ENCODE measurements at regions not wholly inside any gene's neighbourhood (a gene's known extent, or its start where the extent isn't known, plus 50 kb on each side); places are given as distances from the start of the nearest gene placed in this dataset.
"Not testable (repeated sequence)": the region's sequence is repeated elsewhere in the genome, so short reads cannot be mapped to it uniquely, and the experiment has no call there.

GRCh38 chr19:14328406-14328805, 52.8 kb upstream of the ADGRE5 start:
- DNase-seq, result no peak
- intact Hi-C loops (cut with DNase I), result no loop called here
- 81% methylated on average over 6 of the region's 6 CpGs; no CpG with 5 or more reads in 1 of the 2 donors for WGBS, 2 donors

DNA sequence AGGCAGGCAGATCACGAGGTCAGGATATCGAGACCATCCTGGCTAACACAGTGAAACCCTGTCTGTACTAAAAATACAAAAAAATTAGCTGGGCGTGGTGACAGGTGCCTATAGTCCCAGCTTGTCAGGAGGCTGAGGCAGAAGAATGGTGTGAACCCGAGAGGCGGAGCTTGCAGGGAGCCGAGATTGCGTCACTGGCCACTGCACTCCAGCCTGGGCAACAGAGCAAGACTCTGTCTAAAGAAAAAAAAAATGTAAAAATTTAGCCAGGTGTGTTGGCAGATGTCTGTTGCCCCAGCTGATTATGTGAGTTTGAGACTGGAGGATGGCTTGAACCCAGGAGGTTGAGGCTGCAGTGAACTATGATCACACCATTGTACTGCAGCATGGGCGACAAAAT, 54.2 kb upstream of the ADGRE5 start:
- intact Hi-C loops (cut with DNase I); H3K36me3 ChIP-seq (replicated peaks in 1 of 2; ENCODE audit: insufficient read depth in 1 of 2, low read depth in 2 of 2); H3K27me3 ChIP-seq; H3K9me3 ChIP-seq; ATAC-seq; H3K4me3 ChIP-seq; H3K4me1 ChIP-seq; DNase-seq; H3K27ac ChIP-seq: not testable (repeated sequence)
- 70 to 71% methylated on average over 8 of the region's 8 CpGs for WGBS, 2 donors

More at GRCh38 chr19:14328406-14328805, 52.8 kb upstream of the ADGRE5 start:
- no peak overlapping the region for H3K27ac ChIP-seq
- no peaks in the 10 kb centered on the region for H3K9me3 ChIP-seq
- no peak for ATAC-seq
- no peak overlapping the region for H3K4me3 ChIP-seq
- peaks cover 2% of the 10 kb centered on the region for H3K4me1 ChIP-seq
- no peak for TF ChIP-seq POLR2A (IDR thresholded peaks at IDR 0.05)
- TF ChIP-seq, protein P1, sequence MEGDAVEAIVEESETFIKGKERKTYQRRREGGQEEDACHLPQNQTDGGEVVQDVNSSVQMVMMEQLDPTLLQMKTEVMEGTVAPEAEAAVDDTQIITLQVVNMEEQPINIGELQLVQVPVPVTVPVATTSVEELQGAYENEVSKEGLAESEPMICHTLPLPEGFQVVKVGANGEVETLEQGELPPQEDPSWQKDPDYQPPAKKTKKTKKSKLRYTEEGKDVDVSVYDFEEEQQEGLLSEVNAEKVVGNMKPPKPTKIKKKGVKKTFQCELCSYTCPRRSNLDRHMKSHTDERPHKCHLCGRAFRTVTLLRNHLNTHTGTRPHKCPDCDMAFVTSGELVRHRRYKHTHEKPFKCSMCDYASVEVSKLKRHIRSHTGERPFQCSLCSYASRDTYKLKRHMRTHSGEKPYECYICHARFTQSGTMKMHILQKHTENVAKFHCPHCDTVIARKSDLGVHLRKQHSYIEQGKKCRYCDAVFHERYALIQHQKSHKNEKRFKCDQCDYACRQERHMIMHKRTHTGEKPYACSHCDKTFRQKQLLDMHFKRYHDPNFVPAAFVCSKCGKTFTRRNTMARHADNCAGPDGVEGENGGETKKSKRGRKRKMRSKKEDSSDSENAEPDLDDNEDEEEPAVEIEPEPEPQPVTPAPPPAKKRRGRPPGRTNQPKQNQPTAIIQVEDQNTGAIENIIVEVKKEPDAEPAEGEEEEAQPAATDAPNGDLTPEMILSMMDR (IDR thresholded peaks at IDR 0.05), result no peak
- peaks cover 0 to 3% of the 10 kb centered on the region in 2 donors for H3K27me3 ChIP-seq
- no peaks in the 10 kb centered on the region for H3K36me3 ChIP-seq (replicated peaks in 1 of 2; ENCODE audit: insufficient read depth in 1 of 2, low read depth in 2 of 2)

GRCh38 chr19:14325863-14326262, 55.4 kb upstream of the ADGRE5 start:
- Histone ChIP-seq H3K4me3 (no peak overlapping the region), H3K36me3 (replicated peaks in 1 of 2; ENCODE audit: insufficient read depth in 1 of 2, low read depth in 2 of 2) (no peaks in the 10 kb centered on the region), H3K27me3 (no peaks in the 10 kb centered on the region), H3K27ac (no peak overlapping the region), H3K9me3 (no peaks in the 10 kb centered on the region), H3K4me1 (no peaks in the 10 kb centered on the region)
- no peak for ATAC-seq
- DNase-seq, result no peak
- TF ChIP-seq, protein P1 (IDR thresholded peaks at IDR 0.05), result no peak
- no peak for TF ChIP-seq POLR2A (IDR thresholded peaks at IDR 0.05)
- intact Hi-C loops (cut with DNase I), result no loop called here
- WGBS, 2 donors, result 72 to 80% methylated on average over 1 of the region's 1 CpG

DNA sequence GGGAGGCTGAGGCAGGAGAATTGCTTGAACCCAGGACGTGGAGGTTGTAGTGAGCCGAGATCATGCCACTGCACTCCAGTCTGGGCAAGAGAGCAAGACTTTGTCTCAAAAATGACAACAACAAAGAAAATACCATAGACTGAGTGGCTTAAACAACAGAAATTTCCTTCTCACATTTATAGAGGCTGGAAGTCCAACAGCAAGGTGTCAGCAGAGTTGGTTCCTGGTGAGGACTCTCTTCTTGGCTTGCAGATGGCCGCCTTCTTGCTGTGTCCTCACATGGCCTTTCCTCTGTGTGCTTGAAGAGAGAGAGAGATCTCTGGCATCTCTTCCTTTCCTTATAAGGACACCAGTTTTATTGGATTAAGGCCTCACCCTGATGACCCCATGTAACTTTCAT, 56.1 kb upstream of the ADGRE5 start:
- WGBS, 2 donors, result 77 to 86% methylated on average over 2 to 3 of the region's 3 CpGs
- no peak for DNase-seq
- no peaks in the 10 kb centered on the region for H3K4me1 ChIP-seq
- peaks cover 0 to 5% (median 0%) of the 10 kb centered on the region in 3 donors for H3K9me3 ChIP-seq
- no peaks in the 10 kb centered on the region for H3K27me3 ChIP-seq
- no peak overlapping the region for H3K27ac ChIP-seq
- intact Hi-C loops (cut with DNase I), result no loop called here
- ATAC-seq, result no peak
- TF ChIP-seq, protein P1 (IDR thresholded peaks at IDR 0.05), result no peak
- TF ChIP-seq POLR2A (IDR thresholded peaks at IDR 0.05), result no peak
- H3K36me3 ChIP-seq (replicated peaks in 1 of 2; ENCODE audit: insufficient read depth in 1 of 2, low read depth in 2 of 2), result no peaks in the 10 kb centered on the region
- H3K4me3 ChIP-seq, result no peak overlapping the region

DNA sequence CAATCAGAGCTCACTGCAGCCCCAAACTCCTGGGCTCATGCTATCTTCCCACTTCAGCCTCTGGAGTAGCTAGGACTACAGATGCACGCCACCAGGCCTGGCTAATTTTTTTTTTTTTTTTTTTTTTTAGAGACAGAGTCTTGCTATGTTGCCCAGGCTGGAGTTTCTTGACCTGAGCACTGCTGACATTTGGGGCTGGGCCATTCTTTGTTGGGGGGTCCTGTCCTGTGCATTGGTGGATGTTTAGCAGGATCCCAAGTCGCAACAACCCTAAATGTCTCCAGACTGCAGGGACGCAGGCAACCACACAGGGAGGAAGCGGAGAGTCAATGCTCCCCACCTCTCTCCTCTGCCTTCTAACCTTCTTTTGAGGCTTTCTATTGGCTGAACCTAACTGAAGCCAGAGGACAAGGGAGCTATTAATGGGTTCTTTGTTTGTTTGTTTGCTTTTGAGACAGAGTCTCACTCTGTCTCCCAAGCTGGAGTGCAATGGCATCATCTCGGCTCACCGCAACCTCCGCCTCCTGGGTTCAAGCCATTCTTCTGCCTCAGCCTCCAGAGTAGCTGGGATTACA, 58.3 kb upstream of the ADGRE5 start:
- TF ChIP-seq POLR2A (IDR thresholded peaks at IDR 0.05), result no peak
- TF ChIP-seq, protein P1 (IDR thresholded peaks at IDR 0.05), result no peak
- Histone ChIP-seq H3K27me3 (peaks cover 0 to 5% of the 10 kb centered on the region in 2 donors), H3K9me3 (peaks cover 0 to 6% (median 0%) of the 10 kb centered on the region in 3 donors), H3K36me3 (replicated peaks in 1 of 2; ENCODE audit: insufficient read depth in 1 of 2, low read depth in 2 of 2) (no peaks in the 10 kb centered on the region), H3K4me3 (no peak overlapping the region), H3K4me1 (no peaks in the 10 kb centered on the region), H3K27ac (no peak overlapping the region)
- WGBS, 2 donors, result 60 to 71% methylated on average over 7 of the region's 7 CpGs
- intact Hi-C loops (cut with DNase I), result no loop called here
- DNase-seq (no peak), ATAC-seq (no peak)
